SU-DHL-6 (cell line): ENCODE measurements at regions not wholly inside any gene's neighbourhood (a gene's known extent, or its start where the extent isn't known, plus 50 kb on each side); places are given as distances from the start of the nearest gene placed in this dataset.
A peak's percentile ranks its signal among the peaks of the same experiment; 100 is the strongest.

Experiments used
- H2AFZ ChIP-seq: fragments of 200-600 bp; sonication (generic); 2 replicates; pipeline ENCODE4 v1.6.1; 2014; ENCODE audit warnings: low read depth, mild to moderate bottlenecking, moderate library complexity, mixed read lengths, antibody characterized with exemption, low read length; ENCODE audit not compliant: severe bottlenecking
- H3F3A ChIP-seq: fragments of 200-600 bp; shearing (Covaris generic); 2 replicates; pipeline ENCODE4 v1.6.0; 2016; ENCODE audit warnings: antibody characterized with exemption, mild to moderate bottlenecking; ENCODE audit not compliant: insufficient read depth
- H3K27ac ChIP-seq: fragments of 200-600 bp; sonication (generic); 2 replicates; pipeline ENCODE4 v1.5.1; 2016; ENCODE audit warnings: low read depth, mild to moderate bottlenecking, low read length, moderate library complexity, mixed read lengths
- H3K27me3 ChIP-seq: fragments of 200-600 bp; sonication (generic), shearing (Covaris generic); 2 replicates; pipeline ENCODE4 v1.6.0; 2014; ENCODE audit warnings: mild to moderate bottlenecking, low read length
- H3K36me3 ChIP-seq: fragments of 200-600 bp; sonication (generic); 2 replicates; pipeline ENCODE4 v1.6.1; 2014; ENCODE audit warnings: mild to moderate bottlenecking, low read length, mixed read lengths
- H3K4me2 ChIP-seq: fragments of 300-600, 200-600 bp; shearing (Covaris generic), sonication (generic); 2 replicates; pipeline ENCODE4 v1.6.0; 2014; ENCODE audit warnings: low read length, low read depth, mild to moderate bottlenecking; ENCODE audit not compliant: poor library complexity, severe bottlenecking
- H3K4me3 ChIP-seq: fragments of 200-600 bp; sonication (generic); 2 replicates; pipeline ENCODE4 v1.5.1; 2014; ENCODE audit warnings: antibody characterized with exemption, low read length, mild to moderate bottlenecking, mixed read lengths; ENCODE audit not compliant: insufficient read depth, poor library complexity, severe bottlenecking
- H3K79me2 ChIP-seq: fragments of 200-600 bp; sonication (generic); 2 replicates; pipeline ENCODE4 v1.6.1; 2014; ENCODE audit warnings: mild to moderate bottlenecking, low read length, moderate library complexity; ENCODE audit not compliant: insufficient read depth
- H3K9ac ChIP-seq: fragments of 200-600 bp; sonication (generic); 2 replicates; pipeline ENCODE4 v1.7.0; 2014; ENCODE audit warnings: mild to moderate bottlenecking, low read length
- H3K9me2 ChIP-seq: fragments of 200-600 bp; sonication (generic); replicated peaks from 2 replicates; pipeline ENCODE4 v1.6.1; 2014; ENCODE audit warnings: low read length; ENCODE audit not compliant: insufficient read depth
- H3K9me3 ChIP-seq: fragments of 200-600 bp; sonication (generic); 2 replicates; pipeline ENCODE4 v1.6.1; 2014; ENCODE audit warnings: low read length, mixed read lengths; ENCODE audit not compliant: insufficient read depth
- H4K20me1 ChIP-seq: fragments of 200-600 bp; sonication (generic); 2 replicates; pipeline ENCODE4 v1.6.1; 2014; ENCODE audit warnings: low read depth, mild to moderate bottlenecking, antibody characterized with exemption, low read length, moderate library complexity, mixed read lengths
- CTCF ChIP-seq: fragments of 200-600 bp; sonication (generic); IDR thresholded peaks from one replicate; pipeline ENCODE4 v1.5.1; 2017; ENCODE audit warnings: antibody characterized with exemption, mild to moderate bottlenecking, low read length, moderate library complexity; ENCODE audit not compliant: insufficient read depth, poor library complexity, severe bottlenecking
- EZH2phosphoT487 ChIP-seq: fragments of 200-600 bp; sonication (generic), shearing (Covaris generic); conservative IDR thresholded peaks from 2 replicates; pipeline ENCODE4 v1.6.1; 2018; ENCODE audit warnings: mild to moderate bottlenecking, antibody characterized with exemption, low read length, moderate library complexity, mixed read lengths

DNA sequence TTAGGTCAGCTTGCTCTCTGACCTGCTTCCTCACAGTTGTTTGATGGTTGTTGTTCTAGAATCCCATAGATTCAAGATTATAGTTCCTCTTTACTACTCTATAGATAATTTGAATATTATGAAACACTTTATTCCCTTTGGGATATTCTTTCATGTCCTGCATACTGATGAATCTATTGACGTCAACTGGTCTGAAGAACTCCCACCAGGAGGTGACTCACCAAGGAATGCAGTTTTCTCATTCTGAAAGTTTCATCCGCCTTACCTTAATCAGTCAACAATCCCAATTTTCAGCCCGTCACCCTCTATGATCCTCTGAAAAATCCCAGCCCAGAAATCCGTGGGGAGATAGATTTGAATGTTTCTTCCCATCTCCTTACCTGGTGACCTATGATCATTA is 834.1 kb upstream of the PRMT6 start:
- Histone ChIP-seq H2AFZ (peak overlapping the region; percentile 6), H3K9me3 (no peaks in the 10 kb centered on the region), H3K27me3 (no peaks in the 10 kb centered on the region), H4K20me1 (no peaks in the 10 kb centered on the region), H3K9me2 (no peaks in the 10 kb centered on the region), H3K4me3 (no peak overlapping the region), H3F3A (no peaks in the 10 kb centered on the region), H3K36me3 (no peaks in the 10 kb centered on the region), H3K27ac (no peak overlapping the region), H3K79me2 (no peaks in the 10 kb centered on the region), H3K4me2 (no peak overlapping the region), H3K9ac (no peak overlapping the region)
- TF ChIP-seq CTCF (no peak), EZH2phosphoT487 (no peak)

DNA sequence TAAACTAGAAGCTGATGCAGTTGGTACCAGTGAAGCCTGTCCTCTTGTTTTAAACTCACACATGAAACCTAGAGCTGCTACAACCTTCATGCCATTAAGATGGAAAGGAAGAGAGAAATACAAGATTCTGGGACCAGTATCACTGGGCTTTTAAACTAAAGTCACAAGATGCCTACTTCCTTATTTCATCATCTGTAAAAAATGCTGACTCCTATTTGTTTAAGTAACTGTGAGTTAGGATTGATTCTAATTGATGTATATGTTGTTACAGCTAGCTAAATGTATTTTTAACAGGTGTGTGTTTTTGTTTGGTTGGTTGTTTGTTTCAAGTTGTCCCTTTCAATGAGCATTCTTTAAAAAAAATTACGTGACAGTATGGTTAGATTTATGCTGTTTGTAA is 833.3 kb upstream of the PRMT6 start:
- TF ChIP-seq EZH2phosphoT487, result no peak
- no peaks in the 10 kb centered on the region for H3F3A ChIP-seq
- H4K20me1 ChIP-seq, result no peaks in the 10 kb centered on the region
- H3K79me2 ChIP-seq, result no peaks in the 10 kb centered on the region
- H3K9ac ChIP-seq, result no peak overlapping the region
- no peak overlapping the region for H3K4me2 ChIP-seq
- no peaks in the 10 kb centered on the region for H3K9me3 ChIP-seq
- no peak overlapping the region for H3K4me3 ChIP-seq
- H3K27ac ChIP-seq, result no peak overlapping the region
- no peaks in the 10 kb centered on the region for H3K36me3 ChIP-seq
- H2AFZ ChIP-seq, result peak overlapping the region; percentile 6
- H3K27me3 ChIP-seq, result no peaks in the 10 kb centered on the region
- H3K9me2 ChIP-seq, result no peaks in the 10 kb centered on the region

- no peaks in the 10 kb centered on the region for H3K9me2 ChIP-seq
- H3K79me2 ChIP-seq, result no peaks in the 10 kb centered on the region
- no peak for TF ChIP-seq EZH2phosphoT487
- no peak for TF ChIP-seq CTCF
Observed at GRCh38 chr1:106224426-106224825, 832.0 kb upstream of the PRMT6 start.

GRCh38 chr1:106225403-106225802 is 831.1 kb upstream of the PRMT6 start:
- Histone ChIP-seq H3K4me2 (no peak overlapping the region), H4K20me1 (no peaks in the 10 kb centered on the region), H3K9me2 (no peaks in the 10 kb centered on the region), H2AFZ (no peak overlapping the region), H3K27ac (no peak overlapping the region), H3K4me3 (no peak overlapping the region), H3F3A (no peaks in the 10 kb centered on the region), H3K79me2 (no peaks in the 10 kb centered on the region), H3K36me3 (no peaks in the 10 kb centered on the region), H3K9me3 (no peaks in the 10 kb centered on the region), H3K27me3 (no peaks in the 10 kb centered on the region), H3K9ac (no peak overlapping the region)
- no peak for TF ChIP-seq EZH2phosphoT487
- no peak for TF ChIP-seq CTCF

More at GRCh38 chr1:106224426-106224825, 832.0 kb upstream of the PRMT6 start:
- Histone ChIP-seq H3K9me3 (no peaks in the 10 kb centered on the region), H3K36me3 (no peaks in the 10 kb centered on the region), H3K27me3 (no peaks in the 10 kb centered on the region), H3F3A (no peaks in the 10 kb centered on the region), H3K9ac (no peak overlapping the region), H3K4me2 (no peak overlapping the region), H3K27ac (no peak overlapping the region), H4K20me1 (no peaks in the 10 kb centered on the region), H2AFZ (no peak overlapping the region), H3K4me3 (no peak overlapping the region)
